ENCODE measurements at regions not wholly inside any gene's neighbourhood (a gene's known extent, or its start where the extent isn't known, plus 50 kb on each side); places are given as distances from the start of the nearest gene placed in this dataset.

GRCh38 chr2:49332415-49332814, 178.1 kb upstream of the FSHR start:
- intact Hi-C loops (cut with micrococcal nuclease): no loop called here
- TF ChIP-seq YY1 (IDR thresholded peaks at IDR 0.05; ENCODE audit: extremely low read depth, insufficient replicate concordance, low read depth, low read length): no peak
- no peak for TF ChIP-seq EZH2 (IDR thresholded peaks at IDR 0.05)
- no peak for TF ChIP-seq EZH2phosphoT487 (IDR thresholded peaks at IDR 0.05; ENCODE audit: borderline replicate concordance)
- ChIA-PET RAD21 (ENCODE audit: low non-redundant PET in 1 of 2, low total read pairs in 2 of 2, uncharacterized antibody in 2 of 2, unreplicated experiment in 2 of 2) (no interaction called here), CTCF (no interaction called here), POLR2A (no interaction called here)
- ATAC-seq (no peak), DNase-seq (ENCODE audit: low read depth, low spot score) (no peak)
- no peaks in the 10 kb centered on the region for H3K4me1 ChIP-seq (ENCODE audit: control insufficient read depth in 1 of 2, insufficient read depth in 2 of 2, low read length in 2 of 2)
- H3K27me3 ChIP-seq (ENCODE audit: insufficient read depth, low read length): no peaks in the 10 kb centered on the region
- H3K79me2 ChIP-seq (ENCODE audit: insufficient read depth, low read length): no peaks in the 10 kb centered on the region
- H3K27ac ChIP-seq (ENCODE audit: low read depth, low read length): no peak overlapping the region
- H2AFZ ChIP-seq (ENCODE audit: low read depth, low read length, poor library complexity, severe bottlenecking): no peak overlapping the region
- no peaks in the 10 kb centered on the region for H3K9me2 ChIP-seq (ENCODE audit: insufficient read depth)
- peaks cover 0 to 3% of the 10 kb centered on the region in 2 experiments; a peak in 1 of 4 replicates for H3K9me3 ChIP-seq (ENCODE audit: control insufficient read depth in 1 of 2, insufficient read depth in 1 of 2, low read depth in 1 of 2, low read length in 2 of 2)
- no peak overlapping the region for H3K9ac ChIP-seq (ENCODE audit: low read length)
- H3K4me2 ChIP-seq (ENCODE audit: low read length): no peak overlapping the region
- no TSS peak for BruUV-seq (replicated peaks)
- H3K4me3 ChIP-seq (replicated peaks in 1 of 2; ENCODE audit: low read depth in 1 of 2, low read length in 2 of 2): no peak overlapping the region
- no peaks in the 10 kb centered on the region for H3K36me3 ChIP-seq (ENCODE audit: control insufficient read depth in 1 of 2, insufficient read depth in 2 of 2, low read length in 2 of 2)
- H4K20me1 ChIP-seq (ENCODE audit: insufficient read depth): no peaks in the 10 kb centered on the region

GRCh38 chr2:49318531-49318930, 164.2 kb upstream of the FSHR start:
- no TSS peak for BruUV-seq (replicated peaks)
- no peak for TF ChIP-seq SP1 (IDR thresholded peaks at IDR 0.05; ENCODE audit: low read depth)
- TF ChIP-seq CEBPB (IDR thresholded peaks at IDR 0.05; ENCODE audit: low read depth): no peak
- TF ChIP-seq MAX (IDR thresholded peaks at IDR 0.05): no peak
- TF ChIP-seq SIN3A (IDR thresholded peaks at IDR 0.05; ENCODE audit: low read depth): no peak
- no peak for TF ChIP-seq CBX3 (IDR thresholded peaks at IDR 0.05; ENCODE audit: low read depth)
- no peak for TF ChIP-seq EZH2phosphoT487 (IDR thresholded peaks at IDR 0.05; ENCODE audit: borderline replicate concordance)
- TF ChIP-seq YY1 (IDR thresholded peaks at IDR 0.05; ENCODE audit: extremely low read depth, insufficient replicate concordance, low read depth, low read length): no peak
- no peak for TF ChIP-seq ZBTB33 (IDR thresholded peaks at IDR 0.05; ENCODE audit: extremely low read depth, insufficient replicate concordance, low read length)
- TF ChIP-seq FOSL1 (IDR thresholded peaks at IDR 0.05; ENCODE audit: low read depth): no peak
- TF ChIP-seq RAD21 (IDR thresholded peaks at IDR 0.05; ENCODE audit: low read depth): no peak
- no peak for TF ChIP-seq TCF7L2 (IDR thresholded peaks at IDR 0.05; ENCODE audit: borderline replicate concordance, extremely low read depth, insufficient read depth, insufficient read length)
- Histone ChIP-seq H3K4me3 (replicated peaks in 1 of 2; ENCODE audit: low read depth in 1 of 2, low read length in 2 of 2) (no peak overlapping the region), H2AFZ (ENCODE audit: low read depth, low read length, poor library complexity, severe bottlenecking) (no peak overlapping the region), H4K20me1 (ENCODE audit: insufficient read depth) (no peaks in the 10 kb centered on the region), H3K4me2 (ENCODE audit: low read length) (no peak overlapping the region), H3K9me2 (ENCODE audit: insufficient read depth) (no peaks in the 10 kb centered on the region), H3K79me2 (ENCODE audit: insufficient read depth, low read length) (no peaks in the 10 kb centered on the region), H3K27me3 (ENCODE audit: insufficient read depth, low read length) (no peaks in the 10 kb centered on the region), H3K36me3 (ENCODE audit: control insufficient read depth in 1 of 2, insufficient read depth in 2 of 2, low read length in 2 of 2) (no peaks in the 10 kb centered on the region), H3K9me3 (ENCODE audit: control insufficient read depth in 1 of 2, insufficient read depth in 1 of 2, low read depth in 1 of 2, low read length in 2 of 2) (peaks cover 0 to 2% of the 10 kb centered on the region in 2 experiments; a peak in 1 of 4 replicates), H3K4me1 (ENCODE audit: control insufficient read depth in 1 of 2, insufficient read depth in 2 of 2, low read length in 2 of 2) (no peaks in the 10 kb centered on the region), H3K27ac (ENCODE audit: low read depth, low read length) (no peak overlapping the region), H3K9ac (ENCODE audit: low read length) (no peak overlapping the region)
- ChIA-PET CTCF (no interaction called here), RAD21 (ENCODE audit: low non-redundant PET in 1 of 2, low total read pairs in 2 of 2, uncharacterized antibody in 2 of 2, unreplicated experiment in 2 of 2) (no interaction called here), POLR2A (no interaction called here)
- intact Hi-C loops (cut with micrococcal nuclease): no loop called here
- ATAC-seq: no peak
- no peak for DNase-seq (ENCODE audit: low read depth, low spot score)
